Esophagus muscularis mucosa (tissue), 3 donors: ENCODE measurements at regions not wholly inside any gene's neighbourhood (a gene's known extent, or its start where the extent isn't known, plus 50 kb on each side); places are given as distances from the start of the nearest gene placed in this dataset.

Experiments
- POLR2A ChIP-seq: fragments of 450-650 bp; IDR thresholded peaks from one replicate; pipeline ENCODE4 v1.6.1; 2017; ENCODE audit warnings: antibody characterized with exemption, moderate library complexity, mild to moderate bottlenecking, low read depth
- TF ChIP-seq, protein P1 (sequence below), 3 experiments: fragments of 200-600 bp in 2 of 3; fragments of 450-650 bp in 1 of 3; sonication (generic) in 2 of 3; IDR thresholded peaks; one replicate each; pipeline ENCODE4 v1.5.1; 2017 to 2019; ENCODE audit warnings: antibody characterized with exemption in 3 of 3, mild to moderate bottlenecking in 2 of 3, moderate library complexity in 1 of 3

DNA sequence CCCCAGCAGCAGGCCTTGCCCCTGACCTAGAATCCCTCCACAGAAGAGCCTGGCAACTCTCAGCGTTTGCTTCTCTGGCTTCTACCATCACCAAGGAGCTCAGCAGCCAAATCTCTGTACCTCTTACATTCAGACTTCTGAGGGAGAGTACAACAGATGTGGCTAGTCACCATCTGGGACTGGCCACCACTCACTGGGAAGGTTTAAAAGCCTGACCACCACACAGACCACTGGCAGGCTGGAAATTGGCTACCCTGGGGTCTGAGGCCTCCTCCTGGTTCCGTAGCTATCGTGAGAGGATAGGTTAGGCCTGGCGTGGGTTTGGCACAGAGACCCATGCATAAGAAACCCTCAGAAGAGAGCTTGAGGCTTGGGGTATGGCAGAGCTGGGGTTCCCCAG is 478.5 kb upstream of the CADM1 start:
- no peak for TF ChIP-seq POLR2A
- TF ChIP-seq, protein P1, sequence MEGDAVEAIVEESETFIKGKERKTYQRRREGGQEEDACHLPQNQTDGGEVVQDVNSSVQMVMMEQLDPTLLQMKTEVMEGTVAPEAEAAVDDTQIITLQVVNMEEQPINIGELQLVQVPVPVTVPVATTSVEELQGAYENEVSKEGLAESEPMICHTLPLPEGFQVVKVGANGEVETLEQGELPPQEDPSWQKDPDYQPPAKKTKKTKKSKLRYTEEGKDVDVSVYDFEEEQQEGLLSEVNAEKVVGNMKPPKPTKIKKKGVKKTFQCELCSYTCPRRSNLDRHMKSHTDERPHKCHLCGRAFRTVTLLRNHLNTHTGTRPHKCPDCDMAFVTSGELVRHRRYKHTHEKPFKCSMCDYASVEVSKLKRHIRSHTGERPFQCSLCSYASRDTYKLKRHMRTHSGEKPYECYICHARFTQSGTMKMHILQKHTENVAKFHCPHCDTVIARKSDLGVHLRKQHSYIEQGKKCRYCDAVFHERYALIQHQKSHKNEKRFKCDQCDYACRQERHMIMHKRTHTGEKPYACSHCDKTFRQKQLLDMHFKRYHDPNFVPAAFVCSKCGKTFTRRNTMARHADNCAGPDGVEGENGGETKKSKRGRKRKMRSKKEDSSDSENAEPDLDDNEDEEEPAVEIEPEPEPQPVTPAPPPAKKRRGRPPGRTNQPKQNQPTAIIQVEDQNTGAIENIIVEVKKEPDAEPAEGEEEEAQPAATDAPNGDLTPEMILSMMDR (IDR thresholded peaks at IDR 0.05), result no peak
